Neutrophil (primary cell): ENCODE measurements at regions not wholly inside any gene's neighbourhood (a gene's known extent, or its start where the extent isn't known, plus 50 kb on each side); places are given as distances from the start of the nearest gene placed in this dataset.

Experiments used
- H3K27ac ChIP-seq: fragments of 200-600 bp; sonication (generic); 2 replicates; pipeline ENCODE4 v1.5.1; 2016; ENCODE audit warnings: mild to moderate bottlenecking, moderate library complexity
- H3K27me3 ChIP-seq: fragments of 200-600 bp; sonication (generic); 2 replicates; pipeline ENCODE4 v1.6.0; 2016; ENCODE audit warnings: mild to moderate bottlenecking
- H3K36me3 ChIP-seq: fragments of 200-600 bp; sonication (generic); 2 replicates; pipeline ENCODE4 v1.5.1; 2017
- H3K4me1 ChIP-seq, 2 experiments: fragments of 200-600 bp in 1 of 2; sonication (generic) in 1 of 2; 1 replicate in 1 of 2; 2 replicates in 1 of 2; pipeline versions ENCODE4 v1.5.1 to v1.6.1; 2013 to 2016; ENCODE audit warnings: low read depth in 1 of 2, low read length in 1 of 2, mild to moderate bottlenecking in 1 of 2, moderate library complexity in 1 of 2; ENCODE audit not compliant: control insufficient read depth in 1 of 2, insufficient read depth in 1 of 2
- H3K4me3 ChIP-seq, 2 experiments: fragments of 200-600 bp in 1 of 2; sonication (generic) in 1 of 2; 1 replicate in 1 of 2; 2 replicates in 1 of 2; pipeline ENCODE4 v1.5.1; 2013 to 2016; ENCODE audit warnings: low read depth in 1 of 2, low read length in 1 of 2, mild to moderate bottlenecking in 1 of 2, moderate library complexity in 1 of 2
- H3K9me3 ChIP-seq: fragments of 200-600 bp; sonication (generic); 2 replicates; pipeline ENCODE4 v1.5.1; 2016
- CTCF ChIP-seq: fragments of 200-600 bp; sonication (generic); IDR thresholded peaks from 2 replicates; pipeline ENCODE4 v1.5.1; 2016; ENCODE audit warnings: antibody characterized with exemption

GRCh38 chr1:96233422-96233821, 488.2 kb upstream of the PTBP2 start:
- Histone ChIP-seq H3K4me1 (no peaks in the 10 kb centered on the region), H3K27ac (no peak overlapping the region), H3K4me3 (no peak overlapping the region), H3K27me3 (no peaks in the 10 kb centered on the region), H3K9me3 (no peaks in the 10 kb centered on the region), H3K36me3 (no peaks in the 10 kb centered on the region)
- TF ChIP-seq CTCF = no peak

- Histone ChIP-seq H3K9me3 (no peaks in the 10 kb centered on the region), H3K4me3 (no peak overlapping the region), H3K4me1 (no peaks in the 10 kb centered on the region), H3K36me3 (no peaks in the 10 kb centered on the region), H3K27ac (no peak overlapping the region), H3K27me3 (no peaks in the 10 kb centered on the region)
- no peak for TF ChIP-seq CTCF
These were observed 487.3 kb upstream of the PTBP2 start for GRCh38 chr1:96234299-96234698.

GRCh38 chr1:96236156-96236739, 485.3 kb upstream of the PTBP2 start:
- Histone ChIP-seq H3K36me3 (no peaks in the 10 kb centered on the region), H3K27me3 (no peaks in the 10 kb centered on the region), H3K4me1 (no peaks in the 10 kb centered on the region), H3K27ac (no peak overlapping the region), H3K9me3 (no peaks in the 10 kb centered on the region), H3K4me3 (no peak overlapping the region)
- TF ChIP-seq CTCF = no peak

GRCh38 chr1:96238426-96238825, 483.2 kb upstream of the PTBP2 start:
- Histone ChIP-seq H3K4me1 (no peaks in the 10 kb centered on the region), H3K36me3 (no peaks in the 10 kb centered on the region), H3K4me3 (no peak overlapping the region), H3K9me3 (no peaks in the 10 kb centered on the region), H3K27ac (no peak overlapping the region), H3K27me3 (no peaks in the 10 kb centered on the region)
- TF ChIP-seq CTCF = no peak

GRCh38 chr1:96240438-96240837, 481.1 kb upstream of the PTBP2 start:
- no peaks in the 10 kb centered on the region for H3K27me3 ChIP-seq
- H3K4me1 ChIP-seq = no peaks in the 10 kb centered on the region
- H3K27ac ChIP-seq = no peak overlapping the region
- no peaks in the 10 kb centered on the region for H3K9me3 ChIP-seq
- H3K36me3 ChIP-seq = no peaks in the 10 kb centered on the region
- TF ChIP-seq CTCF = no peak
- H3K4me3 ChIP-seq = no peak overlapping the region
